Lower lobe of right lung (tissue), 2 donors: ENCODE measurements at regions not wholly inside any gene's neighbourhood (a gene's known extent, or its start where the extent isn't known, plus 50 kb on each side); places are given as distances from the start of the nearest gene placed in this dataset.

Experiments used
- ATAC-seq, 2 donors: fragments of 200-7000 bp; cut with Tn5 transposase; one replicate each; pipeline ENCODE4 v1.9.1; 2020 to 2022; ENCODE audit warnings: mild to moderate bottlenecking in 2 of 2, moderate library complexity in 2 of 2
- DNase-seq: peaks from one replicate; pipeline ENCODE4 v3.0.0-alpha.2; 2020
- H3K27ac ChIP-seq: fragments of 200-600 bp; one replicate; pipeline ENCODE4 v1.8.0; 2022
- H3K27me3 ChIP-seq: fragments of 200-600 bp; one replicate; pipeline ENCODE4 v1.8.0; 2022; ENCODE audit warnings: low read depth
- H3K36me3 ChIP-seq: fragments of 200-600 bp; one replicate; pipeline ENCODE4 v1.8.0; 2022; ENCODE audit warnings: mild to moderate bottlenecking
- H3K4me1 ChIP-seq: fragments of 200-600 bp; one replicate; pipeline ENCODE4 v1.8.0; 2022
- H3K4me3 ChIP-seq: fragments of 200-600 bp; one replicate; pipeline ENCODE4 v1.8.0; 2022; ENCODE audit warnings: mild to moderate bottlenecking
- H3K9me3 ChIP-seq: fragments of 200-600 bp; one replicate; pipeline ENCODE4 v1.8.0; 2022
- CTCF ChIP-seq: fragments of 200-600 bp; IDR thresholded peaks from one replicate; pipeline ENCODE4 v1.8.0; 2022; ENCODE audit warnings: antibody characterized with exemption, mild to moderate bottlenecking
- intact Hi-C: fragments of 100-400 bp; cut with DNase I; formaldehyde crosslinking; loops from one replicate; pipeline ENCODE4 v1.11.0; 2022
- donor health status: DM: no; HTN: yes; CAD: no; lungs with severe emphysema.

GRCh38 chr12:107955966-107956643 lies 173.0 kb upstream of the WSCD2 start:
- peaks cover 7% of the 10 kb centered on the region for H3K27me3 ChIP-seq
- H3K4me1 ChIP-seq, result no peaks in the 10 kb centered on the region
- TF ChIP-seq CTCF, result no peak
- no peak overlapping the region for H3K4me3 ChIP-seq
- no peaks in the 10 kb centered on the region for H3K36me3 ChIP-seq
- ATAC-seq (no peak), DNase-seq (no peak)
- H3K27ac ChIP-seq, result no peak overlapping the region
- H3K9me3 ChIP-seq, result peaks cover 4% of the 10 kb centered on the region
- intact Hi-C loops, result no loop called here

- intact Hi-C loops, result no loop called here
- Histone ChIP-seq H3K27me3 (peaks cover 7% of the 10 kb centered on the region), H3K4me1 (no peaks in the 10 kb centered on the region), H3K36me3 (no peaks in the 10 kb centered on the region), H3K27ac (no peak overlapping the region), H3K4me3 (no peak overlapping the region), H3K9me3 (peaks cover 4% of the 10 kb centered on the region)
- ATAC-seq (no peak), DNase-seq (no peak)
- TF ChIP-seq CTCF, result no peak
Measured at GRCh38 chr12:107957459-107957858, 171.6 kb upstream of the WSCD2 start.

GRCh38 chr12:107963635-107964034 lies 165.5 kb upstream of the WSCD2 start:
- Histone ChIP-seq H3K27me3 (no peaks in the 10 kb centered on the region), H3K4me1 (no peaks in the 10 kb centered on the region), H3K4me3 (no peak overlapping the region), H3K27ac (no peak overlapping the region), H3K36me3 (no peaks in the 10 kb centered on the region), H3K9me3 (no peaks in the 10 kb centered on the region)
- no peak for TF ChIP-seq CTCF
- intact Hi-C loops, result no loop called here
- ATAC-seq, result no peak
- no peak for DNase-seq

GRCh38 chr12:107967170-107967569 lies 161.9 kb upstream of the WSCD2 start:
- Histone ChIP-seq H3K4me3 (no peak overlapping the region), H3K4me1 (no peaks in the 10 kb centered on the region), H3K27me3 (no peaks in the 10 kb centered on the region), H3K9me3 (no peaks in the 10 kb centered on the region), H3K27ac (no peak overlapping the region), H3K36me3 (no peaks in the 10 kb centered on the region)
- intact Hi-C loops, result no loop called here
- ATAC-seq (no peak), DNase-seq (no peak)
- TF ChIP-seq CTCF, result no peak

- no peak overlapping the region for H3K27ac ChIP-seq
Measured at GRCh38 chr12:107973950-107974349, 155.1 kb upstream of the WSCD2 start.

More at GRCh38 chr12:107973950-107974349, 155.1 kb upstream of the WSCD2 start:
- no peaks in the 10 kb centered on the region for H3K9me3 ChIP-seq
- H3K4me1 ChIP-seq, result no peaks in the 10 kb centered on the region
- DNase-seq (no peak), ATAC-seq (no peak)
- H3K4me3 ChIP-seq, result no peak overlapping the region
- no peak for TF ChIP-seq CTCF
- intact Hi-C loops, result no loop called here
- peaks cover 4% of the 10 kb centered on the region for H3K27me3 ChIP-seq
- no peaks in the 10 kb centered on the region for H3K36me3 ChIP-seq
